NCI-H146 treated with DMSO at 0.1 percent for 48 hours (cell line): ENCODE measurements at regions not wholly inside any gene's neighbourhood (a gene's known extent, or its start where the extent isn't known, plus 50 kb on each side); places are given as distances from the start of the nearest gene placed in this dataset.
"Not testable (repeated sequence)": the region's sequence is repeated elsewhere in the genome, so short reads cannot be mapped to it uniquely, and the experiment has no call there.

ENCODE experiments used
- DNase-seq: peaks from one replicate; lab custom pipeline; 2025; ENCODE audit not compliant: unreplicated experiment; lab: John Stamatoyannopoulos, UW

GRCh38 chr7:142637240-142637639 lies 112.0 kb upstream of the PRSS1 start:
- no peak for DNase-seq

GRCh38 chr7:142636751-142637150 lies 112.5 kb upstream of the PRSS1 start:
- DNase-seq = no peak

GRCh38 chr7:142636107-142636506 lies 113.2 kb upstream of the PRSS1 start:
- DNase-seq = not testable (repeated sequence)

- peak; percentile 2 for DNase-seq
Measured at GRCh38 chr7:142632271-142633134, 116.8 kb upstream of the PRSS1 start.

GRCh38 chr7:142629588-142630260 lies 119.5 kb upstream of the PRSS1 start:
- no peak for DNase-seq

GRCh38 chr7:142628945-142629344 lies 120.3 kb upstream of the PRSS1 start:
- no peak for DNase-seq

- DNase-seq = not testable (repeated sequence)
Measured at GRCh38 chr7:142627223-142627622, 122.0 kb upstream of the PRSS1 start.

GRCh38 chr7:142626420-142627035 lies 122.7 kb upstream of the PRSS1 start:
- DNase-seq = no peak

GRCh38 chr7:142625216-142625615 lies 124.1 kb upstream of the PRSS1 start:
- not testable (repeated sequence) for DNase-seq

- no peak for DNase-seq
Measured at GRCh38 chr7:142620402-142620801, 128.9 kb upstream of the PRSS1 start.

- DNase-seq = no peak
Measured at GRCh38 chr7:142618655-142619351, 130.5 kb upstream of the PRSS1 start.

- DNase-seq = no peak
Measured at GRCh38 chr7:142616842-142617241, 132.4 kb upstream of the PRSS1 start.

- DNase-seq = no peak
Measured at GRCh38 chr7:142616121-142616643, 133.1 kb upstream of the PRSS1 start.

- DNase-seq = no peak
Measured at GRCh38 chr7:142615508-142615907, 133.8 kb upstream of the PRSS1 start.

- no peak for DNase-seq
Measured at GRCh38 chr7:142614116-142614515, 135.2 kb upstream of the PRSS1 start.

- no peak for DNase-seq
Measured at GRCh38 chr7:142612237-142612881, 136.9 kb upstream of the PRSS1 start.

GRCh38 chr7:142611566-142612236 lies 137.6 kb upstream of the PRSS1 start:
- DNase-seq = no peak

- DNase-seq = no peak
Measured at GRCh38 chr7:142608630-142609428, 140.4 kb upstream of the PRSS1 start.

GRCh38 chr7:142607351-142607750 lies 141.9 kb upstream of the PRSS1 start:
- no peak for DNase-seq
